Esophagus squamous epithelium (tissue), 4 donors: ENCODE measurements at regions not wholly inside any gene's neighbourhood (a gene's known extent, or its start where the extent isn't known, plus 50 kb on each side); places are given as distances from the start of the nearest gene placed in this dataset.
"Not testable (repeated sequence)": the region's sequence is repeated elsewhere in the genome, so short reads cannot be mapped to it uniquely, and the experiment has no call there.

ENCODE experiments used
- CTCF ChIP-seq, 6 experiments: fragments of 450-650 bp in 4 of 6; fragments of 200-600 bp in 2 of 6; sonication (generic) in 2 of 6; IDR thresholded peaks; one replicate each; pipeline ENCODE4 v1.5.1; 2016 to 2019; ENCODE audit warnings: antibody characterized with exemption in 6 of 6, mild to moderate bottlenecking in 4 of 6, moderate library complexity in 4 of 6
- POLR2A ChIP-seq, 4 donors: fragments of 450-650 bp; IDR thresholded peaks; one replicate each; pipeline ENCODE4 v1.6.1; 2017; ENCODE audit warnings: antibody characterized with exemption in 4 of 4, mild to moderate bottlenecking in 4 of 4, moderate library complexity in 3 of 4

DNA sequence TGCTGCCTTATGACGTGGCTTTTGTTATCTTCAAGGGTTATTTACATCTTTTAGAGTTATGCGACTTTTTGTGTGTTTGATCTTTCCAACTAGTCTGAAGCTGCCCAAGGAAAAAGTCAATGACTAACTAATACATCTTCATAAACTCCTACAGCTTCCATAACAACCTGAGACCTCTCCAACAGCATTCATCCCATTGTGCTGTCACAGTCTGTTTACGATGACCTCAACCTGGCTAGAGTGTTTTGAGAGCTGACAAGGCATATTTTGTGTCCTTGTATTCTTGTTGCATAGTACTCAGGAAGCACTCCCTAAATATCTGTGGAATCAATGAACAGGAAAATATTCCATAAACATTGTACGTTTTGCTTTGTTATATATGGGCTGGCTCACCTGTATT, 100.2 kb upstream of the NBPF26 start:
- TF ChIP-seq CTCF, POLR2A (IDR thresholded peaks at IDR 0.05): not testable (repeated sequence)
